ENCODE measurements at regions not wholly inside any gene's neighbourhood (a gene's known extent, or its start where the extent isn't known, plus 50 kb on each side); places are given as distances from the start of the nearest gene placed in this dataset.
"Not testable (repeated sequence)": the region's sequence is repeated elsewhere in the genome, so short reads cannot be mapped to it uniquely, and the experiment has no call there.

DNA sequence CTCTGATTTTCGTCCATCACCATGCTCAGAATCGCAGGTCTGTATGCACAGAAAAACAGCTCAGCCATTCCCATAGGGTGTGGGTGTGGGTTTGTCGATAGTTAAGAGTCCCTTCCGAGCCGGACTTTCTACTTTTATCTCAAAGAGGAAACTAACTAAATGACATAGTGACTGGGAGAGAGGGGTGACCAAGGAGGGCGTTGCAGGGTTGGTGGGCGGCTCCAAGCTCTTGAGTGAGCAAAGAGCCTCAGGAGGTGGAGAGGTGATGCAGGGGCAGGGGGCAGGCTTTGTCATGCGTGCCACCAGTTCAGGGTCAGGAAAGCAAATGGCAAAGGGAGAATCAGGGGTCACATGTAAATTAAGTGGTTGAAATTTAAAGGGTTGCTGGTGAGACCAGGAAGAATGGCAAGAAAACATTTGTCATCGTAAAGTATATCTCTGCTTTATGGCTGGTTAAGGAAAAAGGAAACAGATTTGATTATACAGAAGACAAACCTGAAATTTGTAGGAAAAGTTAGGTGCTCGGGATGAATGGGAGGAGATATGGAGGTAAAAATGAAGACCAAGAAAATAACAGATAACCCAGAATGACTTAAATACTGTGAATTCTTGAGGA, 249.0 kb downstream of the SETD4 start:
- Mint-ChIP-seq H3K36me3 (ENCODE audit: unreplicated experiment) (no peaks in the 10 kb centered on the region), H3K9me3 (ENCODE audit: unreplicated experiment) (no peaks in the 10 kb centered on the region), H3K4me3 (ENCODE audit: unreplicated experiment) (no peak overlapping the region), H3K27me3 (ENCODE audit: unreplicated experiment) (peaks cover 2% of the 10 kb centered on the region), H3K27ac (ENCODE audit: unreplicated experiment) (no peak overlapping the region), H3K4me1 (ENCODE audit: low read depth, unreplicated experiment) (peaks cover 6% of the 10 kb centered on the region)
- DNase-seq: no peak
- TF ChIP-seq, protein P1, sequence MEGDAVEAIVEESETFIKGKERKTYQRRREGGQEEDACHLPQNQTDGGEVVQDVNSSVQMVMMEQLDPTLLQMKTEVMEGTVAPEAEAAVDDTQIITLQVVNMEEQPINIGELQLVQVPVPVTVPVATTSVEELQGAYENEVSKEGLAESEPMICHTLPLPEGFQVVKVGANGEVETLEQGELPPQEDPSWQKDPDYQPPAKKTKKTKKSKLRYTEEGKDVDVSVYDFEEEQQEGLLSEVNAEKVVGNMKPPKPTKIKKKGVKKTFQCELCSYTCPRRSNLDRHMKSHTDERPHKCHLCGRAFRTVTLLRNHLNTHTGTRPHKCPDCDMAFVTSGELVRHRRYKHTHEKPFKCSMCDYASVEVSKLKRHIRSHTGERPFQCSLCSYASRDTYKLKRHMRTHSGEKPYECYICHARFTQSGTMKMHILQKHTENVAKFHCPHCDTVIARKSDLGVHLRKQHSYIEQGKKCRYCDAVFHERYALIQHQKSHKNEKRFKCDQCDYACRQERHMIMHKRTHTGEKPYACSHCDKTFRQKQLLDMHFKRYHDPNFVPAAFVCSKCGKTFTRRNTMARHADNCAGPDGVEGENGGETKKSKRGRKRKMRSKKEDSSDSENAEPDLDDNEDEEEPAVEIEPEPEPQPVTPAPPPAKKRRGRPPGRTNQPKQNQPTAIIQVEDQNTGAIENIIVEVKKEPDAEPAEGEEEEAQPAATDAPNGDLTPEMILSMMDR (IDR thresholded peaks at IDR 0.05; ENCODE audit: partially characterized antibody, unreplicated experiment): no peak

DNA sequence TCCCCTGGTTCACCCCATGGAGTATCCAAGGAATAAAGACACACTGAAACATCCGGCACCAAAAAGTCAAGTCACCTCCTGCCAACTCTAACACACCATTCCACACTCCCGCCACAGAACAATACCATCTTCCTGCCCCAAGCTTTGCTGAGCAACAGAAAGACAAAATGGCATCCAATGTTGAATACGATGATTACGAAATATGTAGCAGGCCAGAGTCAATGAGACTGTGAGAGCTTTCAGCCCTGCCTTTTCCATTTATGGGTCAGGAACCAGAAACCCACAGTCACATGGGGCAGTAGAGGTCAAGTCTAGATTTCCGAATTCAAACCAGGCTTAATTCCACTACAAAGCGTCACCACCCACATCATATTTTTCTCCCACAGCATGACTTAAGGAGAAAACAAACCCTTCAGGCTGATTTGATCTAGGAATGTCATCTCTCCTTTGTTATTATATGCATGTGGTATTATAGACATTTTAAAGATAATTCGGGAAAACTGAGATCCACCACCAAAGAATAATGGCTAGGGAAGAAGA, 249.8 kb downstream of the SETD4 start:
- no peaks in the 10 kb centered on the region for H3K36me3 Mint-ChIP-seq (ENCODE audit: unreplicated experiment)
- peaks cover 2% of the 10 kb centered on the region for H3K27me3 Mint-ChIP-seq (ENCODE audit: unreplicated experiment)
- TF ChIP-seq, protein P1 (IDR thresholded peaks at IDR 0.05; ENCODE audit: partially characterized antibody, unreplicated experiment): no peak

DNA sequence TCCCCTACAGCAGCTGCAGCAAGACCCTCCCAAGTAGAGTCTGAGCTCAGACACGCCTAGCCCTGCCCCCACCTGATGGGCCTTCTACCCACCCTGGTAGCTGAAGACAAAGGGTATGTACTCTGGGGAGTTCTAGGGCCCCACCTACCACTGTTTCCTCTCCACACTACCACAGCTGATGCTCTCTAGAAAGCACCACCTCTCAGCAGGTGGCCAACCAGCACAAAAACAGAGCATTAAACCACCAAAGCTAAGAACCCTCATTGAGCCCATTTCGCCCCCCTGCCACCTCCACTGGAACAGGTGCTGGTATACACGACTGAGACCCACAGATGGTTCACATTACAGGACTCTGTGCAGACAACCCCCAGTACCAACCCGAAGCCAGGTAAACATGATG, 258.9 kb downstream of the SETD4 start:
- no peak for DNase-seq
- Mint-ChIP-seq H3K27me3 (ENCODE audit: unreplicated experiment) (no peaks in the 10 kb centered on the region), H3K4me1 (ENCODE audit: low read depth, unreplicated experiment) (no peaks in the 10 kb centered on the region), H3K27ac (ENCODE audit: unreplicated experiment) (no peak overlapping the region), H3K36me3 (ENCODE audit: unreplicated experiment) (peaks cover 9% of the 10 kb centered on the region), H3K4me3 (ENCODE audit: unreplicated experiment) (no peak overlapping the region), H3K9me3 (ENCODE audit: unreplicated experiment) (no peaks in the 10 kb centered on the region)
- TF ChIP-seq, protein P1 (IDR thresholded peaks at IDR 0.05; ENCODE audit: partially characterized antibody, unreplicated experiment): no peak

More for the DNA sequence above, 249.8 kb downstream of the SETD4 start:
- no peak for DNase-seq
- H3K4me1 Mint-ChIP-seq (ENCODE audit: low read depth, unreplicated experiment): peaks cover 6% of the 10 kb centered on the region
- no peak overlapping the region for H3K4me3 Mint-ChIP-seq (ENCODE audit: unreplicated experiment)
- H3K9me3 Mint-ChIP-seq (ENCODE audit: unreplicated experiment): no peaks in the 10 kb centered on the region
- no peak overlapping the region for H3K27ac Mint-ChIP-seq (ENCODE audit: unreplicated experiment)

DNA sequence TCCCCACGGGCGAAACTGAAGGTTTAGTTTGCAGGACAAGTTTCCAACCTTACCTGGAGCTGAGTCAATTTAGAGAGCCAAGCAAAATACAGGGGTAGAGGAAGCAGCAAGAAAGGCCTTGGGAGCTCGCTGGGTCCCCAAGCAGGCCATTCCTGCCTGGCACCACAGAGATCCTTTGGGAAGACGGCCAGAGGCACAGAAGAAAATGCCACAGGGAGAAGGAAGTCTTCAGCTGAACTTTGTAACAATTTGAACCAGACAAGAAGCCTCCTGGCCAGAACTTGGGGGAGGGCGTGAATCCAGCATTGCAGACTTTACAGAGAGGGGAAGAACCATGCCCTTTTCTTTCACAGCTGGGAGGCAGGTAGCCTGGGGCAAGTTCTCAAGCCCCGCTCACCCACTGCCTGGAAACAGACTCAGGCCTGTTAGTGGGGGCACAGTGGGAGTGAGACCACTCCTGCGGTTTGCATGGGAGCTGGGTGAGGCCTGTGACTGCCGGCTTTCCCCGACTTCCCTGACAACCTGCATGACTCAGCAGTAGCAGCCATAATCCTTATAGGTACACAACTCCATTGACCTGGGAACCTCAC, 259.4 kb downstream of the SETD4 start:
- not testable (repeated sequence) for H3K4me3 Mint-ChIP-seq (ENCODE audit: unreplicated experiment); H3K4me1 Mint-ChIP-seq (ENCODE audit: low read depth, unreplicated experiment); H3K27me3 Mint-ChIP-seq (ENCODE audit: unreplicated experiment); H3K27ac Mint-ChIP-seq (ENCODE audit: unreplicated experiment); DNase-seq; H3K36me3 Mint-ChIP-seq (ENCODE audit: unreplicated experiment); H3K9me3 Mint-ChIP-seq (ENCODE audit: unreplicated experiment)

DNA sequence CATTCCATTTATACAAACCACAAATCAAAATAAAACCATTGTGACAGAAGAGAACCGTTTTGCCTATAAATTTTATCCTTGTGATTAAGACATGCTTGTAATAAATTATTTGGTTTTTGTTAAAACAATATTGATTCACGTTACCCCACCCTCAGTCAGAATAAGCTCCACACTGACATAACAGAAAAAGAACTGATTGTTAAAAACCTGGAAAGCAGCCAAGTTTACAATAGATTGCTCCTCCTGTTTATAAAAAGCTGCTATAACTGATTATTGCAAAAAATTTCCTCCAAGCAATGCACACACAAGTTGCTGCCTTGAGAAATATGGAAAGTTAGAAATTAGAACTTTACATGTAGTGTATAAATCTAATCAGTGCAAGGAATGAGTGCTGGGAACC, 263.5 kb downstream of the SETD4 start:
- peaks cover 11% of the 10 kb centered on the region for H3K36me3 Mint-ChIP-seq (ENCODE audit: unreplicated experiment)
- H3K27ac Mint-ChIP-seq (ENCODE audit: unreplicated experiment): no peak overlapping the region
- H3K4me3 Mint-ChIP-seq (ENCODE audit: unreplicated experiment): no peak overlapping the region

DNA sequence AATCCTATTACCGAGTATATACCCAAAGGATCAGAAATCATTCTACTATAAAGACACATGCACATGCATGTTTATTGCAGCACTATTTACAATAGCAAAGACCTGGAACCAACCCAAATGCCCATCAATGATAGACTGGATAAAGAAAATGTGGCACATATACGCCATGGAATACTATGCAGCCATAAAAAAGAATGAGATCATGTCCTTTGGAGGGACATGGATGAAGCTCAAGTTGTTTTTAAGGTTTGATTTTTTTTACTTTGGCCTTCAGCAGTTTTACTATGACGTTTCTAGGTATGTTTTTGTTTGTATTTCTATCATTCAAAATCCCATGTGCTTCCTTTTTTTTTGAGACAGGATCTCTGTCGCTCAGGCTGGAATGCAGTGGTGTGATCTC, 265.8 kb downstream of the SETD4 start:
- not testable (repeated sequence) for H3K27me3 Mint-ChIP-seq (ENCODE audit: unreplicated experiment)

More for the DNA sequence above, 263.5 kb downstream of the SETD4 start:
- Mint-ChIP-seq H3K27me3 (ENCODE audit: unreplicated experiment) (peaks cover 6% of the 10 kb centered on the region), H3K9me3 (ENCODE audit: unreplicated experiment) (peaks cover 4% of the 10 kb centered on the region), H3K4me1 (ENCODE audit: low read depth, unreplicated experiment) (peaks cover 8% of the 10 kb centered on the region)
- TF ChIP-seq, protein P1 (IDR thresholded peaks at IDR 0.05; ENCODE audit: partially characterized antibody, unreplicated experiment): no peak
- DNase-seq: no peak

More for the DNA sequence above, 265.8 kb downstream of the SETD4 start:
- H3K9me3 Mint-ChIP-seq (ENCODE audit: unreplicated experiment); H3K36me3 Mint-ChIP-seq (ENCODE audit: unreplicated experiment); H3K27ac Mint-ChIP-seq (ENCODE audit: unreplicated experiment); DNase-seq; H3K4me3 Mint-ChIP-seq (ENCODE audit: unreplicated experiment); H3K4me1 Mint-ChIP-seq (ENCODE audit: low read depth, unreplicated experiment): not testable (repeated sequence)
